HUES48 (cell line): ENCODE measurements at regions not wholly inside any gene's neighbourhood (a gene's known extent, or its start where the extent isn't known, plus 50 kb on each side); places are given as distances from the start of the nearest gene placed in this dataset.

ENCODE experiments used
- H3K27ac ChIP-seq: one replicate; pipeline ENCODE4 v1.7.0; 2013; ENCODE audit warnings: low read depth, low read length, inconsistent platforms
- H3K27me3 ChIP-seq: 2 replicates; pipeline ENCODE4 v1.6.1; 2013; ENCODE audit warnings: mild to moderate bottlenecking, low read length; ENCODE audit not compliant: control insufficient read depth, insufficient read depth
- H3K36me3 ChIP-seq: 2 replicates; pipeline ENCODE4 v1.6.1; 2013; ENCODE audit warnings: low read length; ENCODE audit not compliant: control insufficient read depth, insufficient read depth
- H3K4me1 ChIP-seq: 2 replicates; pipeline ENCODE4 v1.6.1; 2013; ENCODE audit warnings: mild to moderate bottlenecking, low read length; ENCODE audit not compliant: control insufficient read depth, insufficient read depth
- H3K4me3 ChIP-seq: 2 replicates; pipeline ENCODE4 v1.5.1; 2013; ENCODE audit warnings: mild to moderate bottlenecking, low read depth, low read length
- H3K9ac ChIP-seq: 2 replicates; pipeline ENCODE4 v1.6.1; 2013; ENCODE audit warnings: mild to moderate bottlenecking, low read depth, low read length, moderate library complexity
- H3K9me3 ChIP-seq: 2 replicates; pipeline ENCODE4 v1.6.1; 2013; ENCODE audit warnings: low read length; ENCODE audit not compliant: control insufficient read depth, insufficient read depth

DNA sequence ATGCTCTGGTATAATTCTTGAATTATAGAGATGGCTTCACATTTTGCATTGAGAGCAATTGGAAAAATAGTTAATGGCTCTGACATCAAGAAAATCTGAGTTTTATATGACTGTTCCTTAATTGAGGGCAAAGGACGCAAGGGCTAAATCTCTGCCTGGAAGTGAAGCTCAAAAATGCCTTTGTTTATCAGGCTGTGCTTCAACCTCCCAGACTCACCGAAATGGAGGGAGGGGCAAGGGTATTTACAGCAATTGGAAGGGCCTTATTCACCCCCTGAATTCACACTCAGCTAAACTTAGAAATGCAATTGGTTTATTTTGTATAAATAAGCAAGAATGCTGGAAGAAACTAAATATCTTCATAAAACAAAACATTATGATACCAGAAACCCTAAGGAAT lies 737.2 kb upstream of the MMS22L start:
- H3K27me3 ChIP-seq: no peaks in the 10 kb centered on the region

DNA sequence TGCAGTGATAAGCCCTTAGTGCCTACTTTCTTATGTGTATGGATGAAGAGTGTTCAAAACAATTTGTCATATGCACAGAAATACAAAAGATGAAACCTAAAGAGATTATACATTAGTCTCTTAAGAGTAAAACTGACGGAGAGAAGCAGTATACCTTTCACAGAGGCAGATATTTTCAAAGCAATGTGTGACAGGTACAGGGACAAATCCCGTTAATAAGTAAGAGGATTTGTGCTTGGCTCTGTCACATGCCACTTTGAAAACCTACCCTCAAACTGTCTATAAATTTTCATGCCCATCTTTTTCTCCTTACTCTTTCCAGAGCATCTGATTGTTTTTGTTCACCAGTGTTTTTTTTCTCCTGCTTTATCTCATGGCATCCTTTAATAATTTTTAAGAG lies 741.3 kb upstream of the MMS22L start:
- no peak overlapping the region for H3K9ac ChIP-seq
- H3K4me3 ChIP-seq: no peak overlapping the region
- H3K27ac ChIP-seq: no peak overlapping the region
- peaks cover 16% of the 10 kb centered on the region for H3K4me1 ChIP-seq
- no peaks in the 10 kb centered on the region for H3K27me3 ChIP-seq
- H3K36me3 ChIP-seq: no peaks in the 10 kb centered on the region
- H3K9me3 ChIP-seq: no peaks in the 10 kb centered on the region

More for the DNA sequence above, 737.2 kb upstream of the MMS22L start:
- Histone ChIP-seq H3K27ac (no peak overlapping the region), H3K4me1 (peaks cover 18% of the 10 kb centered on the region), H3K9me3 (no peaks in the 10 kb centered on the region), H3K9ac (no peak overlapping the region), H3K4me3 (no peak overlapping the region), H3K36me3 (no peaks in the 10 kb centered on the region)

DNA sequence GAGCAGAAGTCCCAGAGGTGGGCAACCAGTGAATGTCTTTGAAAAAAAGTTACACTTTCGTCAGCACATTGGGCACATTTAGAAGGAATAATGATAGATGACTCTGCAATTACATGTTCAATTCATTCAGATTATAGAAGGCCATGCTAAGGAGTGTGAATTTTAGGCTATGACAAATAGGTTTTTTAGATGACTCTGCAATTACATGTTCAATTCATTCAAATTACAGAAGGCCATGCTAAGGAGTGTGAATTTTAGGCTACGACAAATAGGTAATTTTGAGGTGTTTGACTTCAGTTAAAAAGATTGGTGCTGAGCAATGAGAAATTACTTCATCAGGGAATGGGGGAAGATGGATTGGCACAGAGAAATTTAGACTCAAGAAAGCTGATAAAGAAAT lies 744.9 kb upstream of the MMS22L start:
- no peak overlapping the region for H3K27ac ChIP-seq
- H3K4me1 ChIP-seq: 0 out of 2 replicates have a peak, but pooled peaks cover 4% of the 10 kb centered on the region
- H3K4me3 ChIP-seq: no peak overlapping the region
- no peak overlapping the region for H3K9ac ChIP-seq
- no peaks in the 10 kb centered on the region for H3K27me3 ChIP-seq
- no peaks in the 10 kb centered on the region for H3K36me3 ChIP-seq
- no peaks in the 10 kb centered on the region for H3K9me3 ChIP-seq

DNA sequence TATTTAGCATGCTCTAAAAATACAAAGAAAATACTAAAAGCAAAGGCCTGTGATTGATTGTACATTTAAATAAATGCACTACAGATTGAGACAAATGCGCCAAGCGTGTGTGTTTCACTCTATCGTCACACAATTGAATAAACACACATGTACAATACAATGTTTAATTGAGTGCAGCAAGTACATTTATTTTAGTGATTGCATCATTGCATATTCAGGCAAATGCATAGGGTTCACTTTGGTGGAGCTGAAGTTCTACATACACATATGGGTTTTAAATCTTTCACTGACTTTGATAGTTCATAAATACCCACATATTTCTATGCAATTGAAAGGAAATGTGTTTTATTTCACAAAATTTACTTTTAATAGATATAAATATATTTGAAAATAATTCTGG lies 750.6 kb upstream of the MMS22L start:
- Histone ChIP-seq H3K4me1 (peaks cover 33% of the 10 kb centered on the region), H3K27me3 (no peaks in the 10 kb centered on the region), H3K4me3 (no peak overlapping the region), H3K36me3 (no peaks in the 10 kb centered on the region), H3K9ac (no peak overlapping the region), H3K27ac (no peak overlapping the region), H3K9me3 (no peaks in the 10 kb centered on the region)

DNA sequence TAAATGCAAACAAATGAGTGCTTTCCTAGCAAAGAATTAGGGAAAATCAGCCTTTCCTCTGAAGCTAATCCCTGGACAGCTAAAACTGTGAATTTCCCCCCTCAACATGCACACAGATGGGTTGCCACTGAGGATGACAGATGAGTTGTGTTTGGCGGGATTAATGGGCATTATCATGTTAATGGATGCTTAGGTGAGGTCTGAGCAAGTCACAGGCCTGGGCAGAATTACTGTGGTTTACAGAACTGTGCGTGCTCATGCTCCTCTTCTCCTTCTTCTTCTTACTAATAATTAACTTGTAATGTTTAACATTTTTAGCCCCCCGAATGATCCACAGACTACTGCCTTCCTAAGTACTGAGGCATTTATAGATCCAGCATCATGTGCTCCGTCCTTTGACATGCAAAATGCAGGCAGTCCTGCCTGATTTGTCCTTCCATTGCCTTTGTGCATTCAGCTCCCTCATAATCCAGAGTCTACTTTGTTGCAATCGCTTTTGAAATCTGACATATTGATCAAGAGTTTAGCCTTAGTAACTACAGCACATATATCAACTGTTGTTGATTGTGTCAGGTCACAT lies 753.4 kb upstream of the MMS22L start:
- H3K27ac ChIP-seq: peak overlapping the region; percentile 31
- H3K4me3 ChIP-seq: no peak overlapping the region
- H3K9ac ChIP-seq: peak overlapping the region; percentile 34; the same call in 1 of the 2 replicates
- H3K27me3 ChIP-seq: no peaks in the 10 kb centered on the region
- H3K4me1 ChIP-seq: peaks cover 60% of the 10 kb centered on the region
- no peaks in the 10 kb centered on the region for H3K36me3 ChIP-seq
- no peaks in the 10 kb centered on the region for H3K9me3 ChIP-seq

DNA sequence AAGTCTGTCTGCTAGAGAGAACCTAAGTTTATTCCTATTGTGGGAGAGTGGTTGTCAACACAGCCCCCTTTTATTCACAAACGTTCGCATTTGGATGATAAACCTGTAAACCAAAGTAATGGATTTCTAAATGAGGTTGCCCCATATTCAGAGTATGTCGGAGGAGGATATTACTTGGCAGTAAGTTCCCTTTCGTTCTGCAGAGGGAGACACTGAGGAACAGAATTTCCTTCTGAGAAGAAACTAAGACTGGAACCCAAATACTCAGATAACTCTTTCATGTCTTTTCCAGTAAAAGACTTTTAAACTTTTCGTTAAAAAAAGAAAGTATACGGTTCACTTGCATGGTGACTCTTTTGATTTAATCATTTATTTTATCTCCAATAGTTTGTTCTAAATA lies 754.6 kb upstream of the MMS22L start:
- no peak overlapping the region for H3K27ac ChIP-seq
- H3K9ac ChIP-seq: no peak overlapping the region
- peaks cover 71% of the 10 kb centered on the region for H3K4me1 ChIP-seq
- H3K4me3 ChIP-seq: no peak overlapping the region
- no peaks in the 10 kb centered on the region for H3K36me3 ChIP-seq
- no peaks in the 10 kb centered on the region for H3K9me3 ChIP-seq
- H3K27me3 ChIP-seq: no peaks in the 10 kb centered on the region

DNA sequence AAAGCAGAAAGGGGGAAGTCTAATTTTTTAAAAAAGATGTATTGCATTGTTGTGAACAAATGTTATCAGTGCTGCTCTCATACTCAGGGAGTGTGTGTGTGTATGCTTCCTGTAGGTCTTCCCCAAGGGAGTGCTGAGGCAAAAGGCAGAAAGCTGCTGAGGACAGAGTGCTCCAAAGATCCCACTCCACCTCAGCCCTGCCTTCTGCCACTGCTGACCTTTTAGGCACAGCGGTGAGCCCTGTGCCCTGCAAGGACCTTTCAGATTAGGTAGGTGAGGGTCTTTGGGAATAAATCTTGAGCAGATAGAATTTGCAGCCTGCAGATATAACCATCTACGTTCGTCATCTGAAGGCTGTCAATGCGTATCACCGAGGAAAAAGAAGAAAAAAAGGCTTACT lies 756.4 kb upstream of the MMS22L start:
- peaks cover 90% of the 10 kb centered on the region for H3K4me1 ChIP-seq

DNA sequence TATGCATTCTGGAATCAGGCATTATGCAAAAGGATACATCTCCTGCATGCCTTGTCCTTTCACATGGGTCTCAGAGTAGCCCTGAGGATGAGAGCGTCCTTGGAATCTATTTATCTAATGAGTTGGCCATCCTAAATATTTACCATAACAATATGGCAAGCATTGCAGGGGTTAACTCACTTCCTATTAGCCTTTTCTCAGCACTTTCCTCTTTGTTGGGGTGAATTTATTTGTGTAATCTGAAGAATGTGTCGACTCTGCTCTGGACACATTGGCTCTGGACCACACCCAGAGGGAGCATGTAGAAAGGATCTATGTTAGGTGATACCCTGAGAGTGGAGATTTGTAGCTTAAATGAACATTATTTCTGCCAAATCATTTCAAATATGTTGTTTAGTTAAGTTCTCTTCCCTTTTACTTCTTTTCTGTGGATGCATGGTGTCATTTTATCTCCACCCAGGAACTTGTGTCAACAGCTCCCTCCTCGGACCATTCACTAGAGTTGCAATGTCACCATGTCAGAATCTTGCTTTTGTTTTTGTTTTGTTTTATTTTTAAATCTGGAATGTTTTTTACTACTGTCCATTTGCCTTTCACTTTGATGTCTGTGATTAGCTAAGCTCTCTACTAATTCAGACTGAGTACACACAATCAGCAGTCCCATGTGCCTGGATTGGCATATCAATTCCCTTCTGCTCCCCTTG lies 757.0 kb upstream of the MMS22L start:
- Histone ChIP-seq H3K27me3 (no peaks in the 10 kb centered on the region), H3K36me3 (no peaks in the 10 kb centered on the region), H3K4me3 (peak overlapping the region; percentile 8), H3K9me3 (no peaks in the 10 kb centered on the region), H3K4me1 (peaks cover 96% of the 10 kb centered on the region), H3K27ac (peak overlapping the region; percentile 93), H3K9ac (peak overlapping the region; percentile 57)

More for the DNA sequence above, 756.4 kb upstream of the MMS22L start:
- Histone ChIP-seq H3K9me3 (no peaks in the 10 kb centered on the region), H3K9ac (peak overlapping the region; percentile 41; the same call in 1 of the 2 replicates), H3K27me3 (no peaks in the 10 kb centered on the region), H3K36me3 (no peaks in the 10 kb centered on the region), H3K4me3 (peak overlapping the region; percentile 8), H3K27ac (peak overlapping the region; percentile 93)

DNA sequence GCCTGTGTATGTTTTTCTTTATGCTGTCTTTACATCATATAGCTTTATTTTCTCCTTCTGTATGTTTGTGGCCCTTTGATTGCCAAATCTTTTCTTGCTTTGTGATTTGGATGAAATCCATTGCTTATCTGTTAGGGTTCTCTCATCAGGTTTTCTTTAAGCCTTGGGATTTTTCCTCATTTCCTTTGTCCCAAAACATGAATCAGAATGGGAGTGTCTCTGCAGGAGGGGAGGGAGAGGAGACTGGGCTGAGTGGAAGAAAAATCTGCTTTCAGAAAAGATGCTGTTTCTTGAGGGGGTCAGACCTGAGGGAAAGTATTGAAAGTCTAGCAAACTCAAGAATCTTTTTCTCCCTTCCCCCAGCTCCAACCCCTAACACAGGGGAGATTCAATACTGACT lies 758.0 kb upstream of the MMS22L start:
- Histone ChIP-seq H3K27ac (peak overlapping the region; percentile 93), H3K27me3 (no peaks in the 10 kb centered on the region), H3K4me3 (peak overlapping the region; percentile 31; the same call in 1 of the 2 replicates), H3K36me3 (no peaks in the 10 kb centered on the region), H3K9me3 (no peaks in the 10 kb centered on the region), H3K9ac (peak overlapping the region; percentile 57; the same call in 1 of the 2 replicates), H3K4me1 (peaks cover 98% of the 10 kb centered on the region)

DNA sequence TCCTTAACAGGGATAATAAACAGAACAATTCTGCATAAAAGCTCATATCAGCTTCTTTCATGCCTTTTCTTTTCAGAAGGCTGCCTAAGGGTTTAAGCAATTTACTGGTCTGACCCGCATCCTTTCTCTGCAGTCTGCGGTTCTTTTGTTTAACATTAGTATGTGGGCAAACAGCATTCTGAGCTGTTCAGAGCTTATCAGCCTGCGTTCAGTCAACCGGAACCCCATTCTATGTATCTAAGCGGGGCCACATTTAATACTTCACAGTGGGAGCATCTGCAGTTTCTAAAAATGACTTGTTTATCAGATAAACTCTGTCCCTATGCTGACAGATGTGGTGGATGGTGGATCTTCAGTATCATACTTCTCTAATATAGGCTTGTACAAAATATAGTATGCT lies 758.9 kb upstream of the MMS22L start:
- H3K27me3 ChIP-seq: no peaks in the 10 kb centered on the region
- H3K36me3 ChIP-seq: no peaks in the 10 kb centered on the region
- H3K9ac ChIP-seq: 0 out of 2 replicates have a peak overlapping the region, but pooled peaks have one; percentile 6
- no peaks in the 10 kb centered on the region for H3K9me3 ChIP-seq
- 0 out of 2 replicates have a peak overlapping the region, but pooled peaks have one; percentile 15 for H3K4me3 ChIP-seq
- peaks cover 98% of the 10 kb centered on the region for H3K4me1 ChIP-seq
- H3K27ac ChIP-seq: peak overlapping the region; percentile 93

DNA sequence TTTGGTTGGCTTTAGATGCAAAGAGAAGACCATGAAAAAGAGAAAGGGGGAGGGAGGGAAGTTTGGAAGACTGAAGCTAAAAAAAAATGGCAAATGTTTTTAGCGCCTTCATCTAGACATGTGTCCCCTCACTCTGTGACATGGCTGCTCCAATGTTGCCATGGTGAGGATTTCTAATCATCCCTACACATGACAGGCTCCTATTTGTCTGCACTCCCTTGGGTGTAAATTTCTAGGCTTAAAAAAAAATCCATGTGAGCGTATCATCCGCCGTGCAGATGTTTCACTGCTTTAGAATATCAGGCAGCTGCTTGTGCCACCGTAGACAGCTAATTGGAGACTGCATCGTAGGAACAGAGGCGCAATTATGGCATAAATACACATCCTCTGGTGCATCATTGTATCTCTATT lies 761.1 kb upstream of the MMS22L start:
- H3K27ac ChIP-seq: no peak overlapping the region
- no peaks in the 10 kb centered on the region for H3K36me3 ChIP-seq
- no peaks in the 10 kb centered on the region for H3K27me3 ChIP-seq
- no peak overlapping the region for H3K4me3 ChIP-seq
- no peaks in the 10 kb centered on the region for H3K9me3 ChIP-seq
- H3K9ac ChIP-seq: no peak overlapping the region
- peaks cover 88% of the 10 kb centered on the region for H3K4me1 ChIP-seq
